A673 (cell line): ENCODE measurements at regions not wholly inside any gene's neighbourhood (a gene's known extent, or its start where the extent isn't known, plus 50 kb on each side); places are given as distances from the start of the nearest gene placed in this dataset.

Experiments
- CTCF ChIP-seq: fragments of 300-800, 200-600 bp; sonication (generic); conservative IDR thresholded peaks from 2 replicates; pipeline ENCODE4 v1.5.1; 2017; ENCODE audit warnings: low read depth, mild to moderate bottlenecking, antibody characterized with exemption, low read length, moderate library complexity, mixed read lengths
- EZH2 ChIP-seq: fragments of 200-600 bp; sonication (generic); IDR thresholded peaks from 2 replicates; pipeline ENCODE4 v1.6.1; 2017; ENCODE audit warnings: borderline replicate concordance, low read depth, mild to moderate bottlenecking, mixed read lengths, antibody characterized with exemption, low read length; ENCODE audit not compliant: poor library complexity, severe bottlenecking

GRCh38 chr20:11776687-11777086, 141.0 kb upstream of the BTBD3 start:
- TF ChIP-seq CTCF (no peak), EZH2 (no peak)
